ENCODE measurements at regions not wholly inside any gene's neighbourhood (a gene's known extent, or its start where the extent isn't known, plus 50 kb on each side); places are given as distances from the start of the nearest gene placed in this dataset.

GRCh38 chr7:22655781-22656180 is 71.2 kb upstream of the IL6 start:
- DNase-seq, result no peak

- DNase-seq, result no peak
These were observed 72.2 kb upstream of the IL6 start for GRCh38 chr7:22654831-22655230.

GRCh38 chr7:22653951-22654350 is 73.0 kb upstream of the IL6 start:
- DNase-seq, result no peak

GRCh38 chr7:22651534-22652243 is 75.3 kb upstream of the IL6 start:
- DNase-seq, result no peak

GRCh38 chr7:22651036-22651435 is 76.0 kb upstream of the IL6 start:
- no peak for DNase-seq

GRCh38 chr7:22649686-22650085 is 77.3 kb upstream of the IL6 start:
- DNase-seq, result no peak

GRCh38 chr7:22647451-22648257 is 79.3 kb upstream of the IL6 start:
- DNase-seq, result no peak

- no peak for DNase-seq
These were observed 81.4 kb upstream of the IL6 start for GRCh38 chr7:22645418-22646181.

- no peak for DNase-seq
These were observed 84.5 kb upstream of the IL6 start for GRCh38 chr7:22642454-22642853.

- DNase-seq, result no peak
These were observed 86.7 kb upstream of the IL6 start for GRCh38 chr7:22640269-22640668.

- no peak for DNase-seq
These were observed 87.6 kb upstream of the IL6 start for GRCh38 chr7:22639396-22639795.

- DNase-seq, result no peak
These were observed 91.7 kb upstream of the IL6 start for GRCh38 chr7:22635349-22635748.

- no peak for DNase-seq
These were observed 93.0 kb upstream of the IL6 start for GRCh38 chr7:22633954-22634474.

- no peak for DNase-seq
These were observed 93.6 kb upstream of the IL6 start for GRCh38 chr7:22633286-22633953.

- DNase-seq, result no peak
These were observed 94.3 kb upstream of the IL6 start for GRCh38 chr7:22632674-22633073.

- DNase-seq, result no peak
These were observed 95.3 kb upstream of the IL6 start for GRCh38 chr7:22631730-22632129.

- no peak for DNase-seq
These were observed 96.9 kb upstream of the IL6 start for GRCh38 chr7:22630069-22630468.

- no peak for DNase-seq
These were observed 97.9 kb upstream of the IL6 start for GRCh38 chr7:22629056-22629455.

GRCh38 chr7:22628112-22628511 is 98.9 kb upstream of the IL6 start:
- no peak for DNase-seq

- DNase-seq, result no peak
These were observed 99.9 kb upstream of the IL6 start for GRCh38 chr7:22627136-22627535.

GRCh38 chr7:22625251-22625650 is 101.7 kb upstream of the IL6 start:
- no peak for DNase-seq

GRCh38 chr7:22624781-22625180 is 102.2 kb upstream of the IL6 start:
- no peak for DNase-seq

Data from NCI-H82 (cell line).